DND-41 (cell line): ENCODE measurements at regions not wholly inside any gene's neighbourhood (a gene's known extent, or its start where the extent isn't known, plus 50 kb on each side); places are given as distances from the start of the nearest gene placed in this dataset.

Experiments used
- ATAC-seq: fragments of 200-7000 bp; cut with Tn5 transposase; 3 replicates; pipeline ENCODE4 v1.9.1; 2021; ENCODE audit warnings: low read depth; ENCODE audit not compliant: insufficient read depth
- DNase-seq: peaks from one replicate; pipeline ENCODE4 v3.0.0-alpha.2; 2020
- H2AFZ ChIP-seq: 2 replicates; pipeline ENCODE4 v1.6.0; 2012; ENCODE audit warnings: low read depth, low read length
- H3K27ac ChIP-seq: 2 replicates; pipeline ENCODE4 v1.5.1; 2012; ENCODE audit warnings: low read length, inconsistent platforms
- H3K27me3 ChIP-seq: fragments of 200-600 bp; sonication (generic); 2 replicates; pipeline ENCODE4 v1.6.0; 2012; ENCODE audit warnings: low read length, mild to moderate bottlenecking, inconsistent platforms; ENCODE audit not compliant: insufficient read depth, poor library complexity
- H3K36me3 ChIP-seq: 2 replicates; pipeline ENCODE4 v1.5.1; 2012; ENCODE audit warnings: low read length, inconsistent platforms; ENCODE audit not compliant: insufficient read depth
- H3K4me1 ChIP-seq: 2 replicates; pipeline ENCODE4 v1.5.1; 2012; ENCODE audit warnings: mild to moderate bottlenecking, low read length; ENCODE audit not compliant: insufficient read depth
- H3K4me2 ChIP-seq: 2 replicates; pipeline ENCODE4 v1.6.0; 2012; ENCODE audit warnings: mild to moderate bottlenecking, moderate library complexity, low read length, inconsistent platforms; ENCODE audit not compliant: insufficient read depth
- H3K4me3 ChIP-seq, 2 experiments: fragments of 200-600 bp in 1 of 2; shearing (Covaris generic) in 1 of 2; 2 replicates each; pipeline ENCODE4 v1.5.1; 2012 to 2016; ENCODE audit warnings: inconsistent platforms in 2 of 2, low read length in 2 of 2, mild to moderate bottlenecking in 2 of 2, low read depth in 1 of 2, moderate library complexity in 1 of 2
- H3K79me2 ChIP-seq: 2 replicates; pipeline ENCODE4 v1.6.0; 2012; ENCODE audit warnings: low read length, inconsistent platforms; ENCODE audit not compliant: insufficient read depth
- H3K9ac ChIP-seq: 2 replicates; pipeline ENCODE4 v1.6.0; 2012; ENCODE audit warnings: low read depth, mild to moderate bottlenecking, inconsistent platforms, low read length, moderate library complexity
- H3K9me3 ChIP-seq: 2 replicates; pipeline ENCODE4 v1.5.1; 2012; ENCODE audit warnings: low read length, moderate library complexity, mild to moderate bottlenecking, inconsistent platforms; ENCODE audit not compliant: insufficient read depth, severe bottlenecking
- H4K20me1 ChIP-seq: 2 replicates; pipeline ENCODE4 v1.6.0; 2012; ENCODE audit warnings: low read length; ENCODE audit not compliant: insufficient read depth
- EZH2 ChIP-seq: IDR thresholded peaks from 3 replicates; pipeline ENCODE4 v1.6.1; 2012; ENCODE audit warnings: borderline replicate concordance, low read depth, mild to moderate bottlenecking, moderate library complexity, low read length, inconsistent platforms; ENCODE audit not compliant: severe bottlenecking
- TF ChIP-seq, protein P1 (sequence below): IDR thresholded peaks from 2 replicates; pipeline ENCODE4 v1.5.1; 2012; ENCODE audit warnings: borderline replicate concordance, low read length, moderate library complexity, mild to moderate bottlenecking; ENCODE audit not compliant: poor library complexity, severe bottlenecking; ENCODE audit errors: extremely low read depth

- no peaks in the 10 kb centered on the region for H4K20me1 ChIP-seq
- H3K9ac ChIP-seq = no peak overlapping the region
- no peaks in the 10 kb centered on the region for H3K36me3 ChIP-seq
- no peak overlapping the region for H3K4me2 ChIP-seq
- no peak overlapping the region for H2AFZ ChIP-seq
- H3K27ac ChIP-seq = no peak overlapping the region
- no peak for TF ChIP-seq EZH2
- TF ChIP-seq, protein P1, sequence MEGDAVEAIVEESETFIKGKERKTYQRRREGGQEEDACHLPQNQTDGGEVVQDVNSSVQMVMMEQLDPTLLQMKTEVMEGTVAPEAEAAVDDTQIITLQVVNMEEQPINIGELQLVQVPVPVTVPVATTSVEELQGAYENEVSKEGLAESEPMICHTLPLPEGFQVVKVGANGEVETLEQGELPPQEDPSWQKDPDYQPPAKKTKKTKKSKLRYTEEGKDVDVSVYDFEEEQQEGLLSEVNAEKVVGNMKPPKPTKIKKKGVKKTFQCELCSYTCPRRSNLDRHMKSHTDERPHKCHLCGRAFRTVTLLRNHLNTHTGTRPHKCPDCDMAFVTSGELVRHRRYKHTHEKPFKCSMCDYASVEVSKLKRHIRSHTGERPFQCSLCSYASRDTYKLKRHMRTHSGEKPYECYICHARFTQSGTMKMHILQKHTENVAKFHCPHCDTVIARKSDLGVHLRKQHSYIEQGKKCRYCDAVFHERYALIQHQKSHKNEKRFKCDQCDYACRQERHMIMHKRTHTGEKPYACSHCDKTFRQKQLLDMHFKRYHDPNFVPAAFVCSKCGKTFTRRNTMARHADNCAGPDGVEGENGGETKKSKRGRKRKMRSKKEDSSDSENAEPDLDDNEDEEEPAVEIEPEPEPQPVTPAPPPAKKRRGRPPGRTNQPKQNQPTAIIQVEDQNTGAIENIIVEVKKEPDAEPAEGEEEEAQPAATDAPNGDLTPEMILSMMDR = no peak
- H3K27me3 ChIP-seq = no peaks in the 10 kb centered on the region
- no peaks in the 10 kb centered on the region for H3K79me2 ChIP-seq
- ATAC-seq (no peak), DNase-seq (no peak)
- H3K4me1 ChIP-seq = no peaks in the 10 kb centered on the region
- no peak overlapping the region for H3K4me3 ChIP-seq
- H3K9me3 ChIP-seq = peaks cover 14% of the 10 kb centered on the region
Measured at GRCh38 chr4:62901101-62901500, 1508.1 kb downstream of the TECRL start.

- DNase-seq (no peak), ATAC-seq (no peak)
- Histone ChIP-seq H3K4me2 (no peak overlapping the region), H4K20me1 (no peaks in the 10 kb centered on the region), H3K4me1 (no peaks in the 10 kb centered on the region), H2AFZ (no peak overlapping the region), H3K79me2 (no peaks in the 10 kb centered on the region), H3K9ac (no peak overlapping the region), H3K4me3 (no peak overlapping the region), H3K9me3 (peaks cover 14% of the 10 kb centered on the region), H3K27ac (no peak overlapping the region), H3K36me3 (no peaks in the 10 kb centered on the region), H3K27me3 (no peaks in the 10 kb centered on the region)
- no peak for TF ChIP-seq EZH2
- TF ChIP-seq, protein P1 = no peak
Measured at GRCh38 chr4:62899646-62900364, 1509.4 kb downstream of the TECRL start.

GRCh38 chr4:62898115-62898514, 1511.1 kb downstream of the TECRL start:
- peaks cover 14% of the 10 kb centered on the region for H3K9me3 ChIP-seq
- TF ChIP-seq EZH2 = no peak
- TF ChIP-seq, protein P1 = no peak
- no peak overlapping the region for H3K4me2 ChIP-seq
- H3K4me3 ChIP-seq = no peak overlapping the region
- H3K79me2 ChIP-seq = no peaks in the 10 kb centered on the region
- no peaks in the 10 kb centered on the region for H4K20me1 ChIP-seq
- no peak overlapping the region for H3K27ac ChIP-seq
- no peaks in the 10 kb centered on the region for H3K27me3 ChIP-seq
- ATAC-seq (no peak), DNase-seq (no peak)
- no peaks in the 10 kb centered on the region for H3K4me1 ChIP-seq
- H3K36me3 ChIP-seq = no peaks in the 10 kb centered on the region
- H3K9ac ChIP-seq = no peak overlapping the region
- no peak overlapping the region for H2AFZ ChIP-seq
